NT2/D1 (cell line): ENCODE measurements at regions not wholly inside any gene's neighbourhood (a gene's known extent, or its start where the extent isn't known, plus 50 kb on each side); places are given as distances from the start of the nearest gene placed in this dataset.

Experiments used
- DNase-seq: peaks from one replicate; pipeline ENCODE4 v3.0.0-alpha.2; 2011; ENCODE audit warnings: low read depth, low spot score
- H3K27me3 ChIP-seq: 2 replicates; pipeline ENCODE4 v1.6.0; 2011; ENCODE audit warnings: mild to moderate bottlenecking; ENCODE audit not compliant: insufficient read length, insufficient read depth
- H3K36me3 ChIP-seq: 2 replicates; pipeline ENCODE4 v1.6.1; 2011; ENCODE audit warnings: mild to moderate bottlenecking, low read length, mixed read lengths; ENCODE audit not compliant: insufficient read depth, insufficient read length
- H3K4me1 ChIP-seq: 2 replicates; pipeline ENCODE4 v1.5.1; 2011; ENCODE audit not compliant: insufficient read depth, insufficient read length
- H3K4me3 ChIP-seq: 2 replicates; pipeline ENCODE4 v1.5.1; 2011; ENCODE audit warnings: low read depth; ENCODE audit not compliant: insufficient read length
- H3K9ac ChIP-seq: 2 replicates; pipeline ENCODE4 v1.6.0; 2011; ENCODE audit warnings: low read depth; ENCODE audit not compliant: insufficient read length
- H3K9me3 ChIP-seq: 2 replicates; pipeline ENCODE4 v1.5.1; 2011; ENCODE audit warnings: mild to moderate bottlenecking, low read length; ENCODE audit not compliant: insufficient read depth
- SUZ12 ChIP-seq: IDR thresholded peaks from 2 replicates; pipeline ENCODE4 v1.6.1; 2011; ENCODE audit not compliant: insufficient read length, insufficient read depth; ENCODE audit errors: extremely low read depth
- YY1 ChIP-seq: IDR thresholded peaks from 2 replicates; pipeline ENCODE4 v1.6.1; 2011; ENCODE audit not compliant: insufficient read length, insufficient read depth
- ZNF274 ChIP-seq: IDR thresholded peaks from 2 replicates; pipeline ENCODE4 v1.6.1; 2011; ENCODE audit warnings: mild to moderate bottlenecking, low read depth, low read length

- TF ChIP-seq SUZ12 (no peak), ZNF274 (no peak), YY1 (no peak)
- Histone ChIP-seq H3K9me3 (no peaks in the 10 kb centered on the region), H3K4me1 (no peaks in the 10 kb centered on the region), H3K27me3 (no peaks in the 10 kb centered on the region), H3K36me3 (no peaks in the 10 kb centered on the region), H3K4me3 (no peak overlapping the region), H3K9ac (no peak overlapping the region)
- DNase-seq = no peak
These were observed 449.2 kb downstream of the TSHZ3 start for GRCh38 chr19:30900051-30900450.

GRCh38 chr19:30898353-30899103 is 450.7 kb downstream of the TSHZ3 start:
- H3K9ac ChIP-seq = no peak overlapping the region
- no peaks in the 10 kb centered on the region for H3K4me1 ChIP-seq
- no peaks in the 10 kb centered on the region for H3K36me3 ChIP-seq
- H3K4me3 ChIP-seq = no peak overlapping the region
- H3K27me3 ChIP-seq = no peaks in the 10 kb centered on the region
- H3K9me3 ChIP-seq = no peaks in the 10 kb centered on the region
- TF ChIP-seq YY1 (no peak), ZNF274 (no peak), SUZ12 (no peak)
- DNase-seq = no peak

- no peak for DNase-seq
- H3K36me3 ChIP-seq = no peaks in the 10 kb centered on the region
- H3K9ac ChIP-seq = no peak overlapping the region
- no peaks in the 10 kb centered on the region for H3K9me3 ChIP-seq
- TF ChIP-seq SUZ12 = no peak
- TF ChIP-seq YY1 = no peak
- no peak for TF ChIP-seq ZNF274
- H3K4me1 ChIP-seq = no peaks in the 10 kb centered on the region
- no peaks in the 10 kb centered on the region for H3K27me3 ChIP-seq
- H3K4me3 ChIP-seq = no peak overlapping the region
These were observed 451.7 kb downstream of the TSHZ3 start for GRCh38 chr19:30897553-30897952.

GRCh38 chr19:30897034-30897433 is 452.2 kb downstream of the TSHZ3 start:
- Histone ChIP-seq H3K27me3 (no peaks in the 10 kb centered on the region), H3K9ac (no peak overlapping the region), H3K4me1 (no peaks in the 10 kb centered on the region), H3K36me3 (no peaks in the 10 kb centered on the region), H3K4me3 (no peak overlapping the region), H3K9me3 (no peaks in the 10 kb centered on the region)
- TF ChIP-seq SUZ12 = no peak
- TF ChIP-seq ZNF274 = no peak
- no peak for TF ChIP-seq YY1
- no peak for DNase-seq

GRCh38 chr19:30896554-30896953 is 452.7 kb downstream of the TSHZ3 start:
- peak; percentile 71 for DNase-seq
- no peaks in the 10 kb centered on the region for H3K36me3 ChIP-seq
- no peaks in the 10 kb centered on the region for H3K9me3 ChIP-seq
- TF ChIP-seq ZNF274 (no peak), SUZ12 (no peak), YY1 (no peak)
- no peak overlapping the region for H3K4me3 ChIP-seq
- no peak overlapping the region for H3K9ac ChIP-seq
- no peaks in the 10 kb centered on the region for H3K4me1 ChIP-seq
- no peaks in the 10 kb centered on the region for H3K27me3 ChIP-seq

GRCh38 chr19:30895946-30896345 is 453.3 kb downstream of the TSHZ3 start:
- no peaks in the 10 kb centered on the region for H3K27me3 ChIP-seq
- H3K9me3 ChIP-seq = no peaks in the 10 kb centered on the region
- no peaks in the 10 kb centered on the region for H3K4me1 ChIP-seq
- H3K36me3 ChIP-seq = no peaks in the 10 kb centered on the region
- DNase-seq = no peak
- no peak overlapping the region for H3K9ac ChIP-seq
- H3K4me3 ChIP-seq = no peak overlapping the region
- no peak for TF ChIP-seq ZNF274
- TF ChIP-seq YY1 = no peak
- no peak for TF ChIP-seq SUZ12

- no peaks in the 10 kb centered on the region for H3K27me3 ChIP-seq
- DNase-seq = no peak
- no peaks in the 10 kb centered on the region for H3K4me1 ChIP-seq
- TF ChIP-seq YY1 (no peak), ZNF274 (no peak), SUZ12 (no peak)
- H3K4me3 ChIP-seq = no peak overlapping the region
- no peak overlapping the region for H3K9ac ChIP-seq
- no peaks in the 10 kb centered on the region for H3K9me3 ChIP-seq
- H3K36me3 ChIP-seq = no peaks in the 10 kb centered on the region
These were observed 458.2 kb downstream of the TSHZ3 start for GRCh38 chr19:30891051-30891450.

- Histone ChIP-seq H3K36me3 (no peaks in the 10 kb centered on the region), H3K4me1 (no peaks in the 10 kb centered on the region), H3K4me3 (no peak overlapping the region), H3K27me3 (no peaks in the 10 kb centered on the region), H3K9ac (no peak overlapping the region), H3K9me3 (no peaks in the 10 kb centered on the region)
- DNase-seq = no peak
- no peak for TF ChIP-seq ZNF274
- TF ChIP-seq YY1 = no peak
- no peak for TF ChIP-seq SUZ12
These were observed 459.2 kb downstream of the TSHZ3 start for GRCh38 chr19:30890033-30890432.
